ENCODE measurements at regions not wholly inside any gene's neighbourhood (a gene's known extent, or its start where the extent isn't known, plus 50 kb on each side); places are given as distances from the start of the nearest gene placed in this dataset.

GRCh38 chr4:146040623-146041022 lies 102.0 kb upstream of the ZNF827 start:
- TF ChIP-seq, protein P1, sequence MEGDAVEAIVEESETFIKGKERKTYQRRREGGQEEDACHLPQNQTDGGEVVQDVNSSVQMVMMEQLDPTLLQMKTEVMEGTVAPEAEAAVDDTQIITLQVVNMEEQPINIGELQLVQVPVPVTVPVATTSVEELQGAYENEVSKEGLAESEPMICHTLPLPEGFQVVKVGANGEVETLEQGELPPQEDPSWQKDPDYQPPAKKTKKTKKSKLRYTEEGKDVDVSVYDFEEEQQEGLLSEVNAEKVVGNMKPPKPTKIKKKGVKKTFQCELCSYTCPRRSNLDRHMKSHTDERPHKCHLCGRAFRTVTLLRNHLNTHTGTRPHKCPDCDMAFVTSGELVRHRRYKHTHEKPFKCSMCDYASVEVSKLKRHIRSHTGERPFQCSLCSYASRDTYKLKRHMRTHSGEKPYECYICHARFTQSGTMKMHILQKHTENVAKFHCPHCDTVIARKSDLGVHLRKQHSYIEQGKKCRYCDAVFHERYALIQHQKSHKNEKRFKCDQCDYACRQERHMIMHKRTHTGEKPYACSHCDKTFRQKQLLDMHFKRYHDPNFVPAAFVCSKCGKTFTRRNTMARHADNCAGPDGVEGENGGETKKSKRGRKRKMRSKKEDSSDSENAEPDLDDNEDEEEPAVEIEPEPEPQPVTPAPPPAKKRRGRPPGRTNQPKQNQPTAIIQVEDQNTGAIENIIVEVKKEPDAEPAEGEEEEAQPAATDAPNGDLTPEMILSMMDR (IDR thresholded peaks at IDR 0.05): no peak
- TF ChIP-seq EP300 (IDR thresholded peaks at IDR 0.05): no peak
